ENCODE measurements at regions not wholly inside any gene's neighbourhood (a gene's known extent, or its start where the extent isn't known, plus 50 kb on each side); places are given as distances from the start of the nearest gene placed in this dataset.

DNA sequence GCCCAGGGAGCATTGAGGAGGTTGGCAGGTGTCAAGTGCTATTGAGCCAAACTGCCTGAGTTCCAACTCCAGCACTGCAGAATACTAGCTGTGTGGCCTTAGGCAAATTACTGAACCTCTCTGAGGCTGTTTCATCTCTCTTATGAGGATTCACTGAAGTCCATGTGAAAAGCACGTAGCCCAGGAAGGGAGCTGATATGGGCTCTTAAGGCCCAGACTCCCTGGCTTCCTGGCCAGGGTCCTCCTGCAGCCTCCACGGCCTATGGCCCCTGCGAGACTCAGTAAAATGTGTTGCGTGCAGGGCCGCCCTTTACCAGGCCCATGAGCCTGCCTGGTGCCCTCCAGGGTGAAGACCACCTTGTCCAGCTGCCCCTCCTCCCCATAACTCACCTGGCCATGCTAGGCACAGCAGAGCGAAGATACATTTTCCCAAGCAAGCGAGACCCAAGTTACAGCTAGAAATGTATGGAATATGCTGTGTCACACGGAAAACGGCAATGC lies 133.7 kb upstream of the TNRC6C start:
- DNase-seq (ENCODE audit: extremely low read depth in 1 of 4, low spot score in 3 of 4) (no peak), FAIRE-seq (peak; percentile 11), ATAC-seq (no peak)
- H3K9me3 ChIP-seq (replicated peaks; ENCODE audit: control insufficient read depth, insufficient read depth, low read depth, low read length), result no peaks in the 10 kb centered on the region; the same call in 1 of the 2 replicates
- H3K4me2 ChIP-seq (ENCODE audit: insufficient read depth, low read length), result no peak overlapping the region
- peaks cover 48 to 61% of the 10 kb centered on the region in 2 experiments for H3K27me3 ChIP-seq (ENCODE audit: control insufficient read depth in 2 of 2, insufficient read depth in 2 of 2, low read length in 2 of 2)
- H3K9me1 ChIP-seq (ENCODE audit: control insufficient read depth, insufficient read depth, low read length), result peaks cover 3% of the 10 kb centered on the region
- intact Hi-C loops (cut with micrococcal nuclease), result no loop called here
- H3K27ac ChIP-seq (ENCODE audit: extremely low read depth, low read depth, low read length), result no peak overlapping the region
- in situ Hi-C loops (cut with MboI), result no loop called here
- peaks cover 14% of the 10 kb centered on the region; the same call in 1 of the 2 replicates for H4K20me1 ChIP-seq (replicated peaks; ENCODE audit: control insufficient read depth, insufficient read depth, low read length)
- BruUV-seq (replicated peaks), result no TSS peak
- 7% methylated on average over 8 of the region's 9 CpGs for WGBS (ENCODE audit: insufficient coverage, low coverage, missing lambda C conversion rate)
- no peaks in the 10 kb centered on the region for H3K36me3 ChIP-seq (ENCODE audit: control insufficient read depth, insufficient read depth, low read length)
- no peak overlapping the region for H2AFZ ChIP-seq (ENCODE audit: low read depth, low read length)
- no peak for TF ChIP-seq KDM1A (IDR thresholded peaks at IDR 0.05)
- peak; percentile 68 for TF ChIP-seq ZFP36 (IDR thresholded peaks at IDR 0.05; ENCODE audit: low read depth, low read length, partially characterized antibody)
- TF ChIP-seq ELF1 (tag; IDR thresholded peaks at IDR 0.05), result no peak
- TF ChIP-seq ZBTB12 (CRISPR knock-in tag; IDR thresholded peaks at IDR 0.05), result no peak
- no peak for TF ChIP-seq ARHGAP35 (IDR thresholded peaks at IDR 0.05; ENCODE audit: partially characterized antibody)
- 0 out of 2 replicates have a peak, but pooled peaks have one; percentile 12 for TF ChIP-seq BCOR (IDR thresholded peaks at IDR 0.05)
- TF ChIP-seq CBX1 (IDR thresholded peaks at IDR 0.05; ENCODE audit: low read depth), result no peak
- ChIA-PET POLR2A (interaction anchor here (0.9 to 1.4 kb wide), 3 partner anchors 9 to 28 kb away, joined by 4 to 7 read pairs (median 5); no protein-coding TSS in a partner anchor), CTCF (ENCODE audit: low intra/inter-chr PET ratio) (no interaction called here)
- H3K4me1 ChIP-seq (replicated peaks in 1 of 2; ENCODE audit: control insufficient read depth in 2 of 2, insufficient read depth in 2 of 2, low read length in 2 of 2), result peaks cover 2 to 4% of the 10 kb centered on the region in 2 experiments; a peak in 4 of 5 replicates
- H3K79me2 ChIP-seq (ENCODE audit: control insufficient read depth, insufficient read depth, low read length), result no peaks in the 10 kb centered on the region
- H3K9ac ChIP-seq (ENCODE audit: insufficient read depth in 1 of 2, low read depth in 2 of 2, low read length in 2 of 2), result no peak overlapping the region
- no peak overlapping the region for H3K4me3 ChIP-seq
